ENCODE measurements at regions not wholly inside any gene's neighbourhood (a gene's known extent, or its start where the extent isn't known, plus 50 kb on each side); places are given as distances from the start of the nearest gene placed in this dataset.

DNA sequence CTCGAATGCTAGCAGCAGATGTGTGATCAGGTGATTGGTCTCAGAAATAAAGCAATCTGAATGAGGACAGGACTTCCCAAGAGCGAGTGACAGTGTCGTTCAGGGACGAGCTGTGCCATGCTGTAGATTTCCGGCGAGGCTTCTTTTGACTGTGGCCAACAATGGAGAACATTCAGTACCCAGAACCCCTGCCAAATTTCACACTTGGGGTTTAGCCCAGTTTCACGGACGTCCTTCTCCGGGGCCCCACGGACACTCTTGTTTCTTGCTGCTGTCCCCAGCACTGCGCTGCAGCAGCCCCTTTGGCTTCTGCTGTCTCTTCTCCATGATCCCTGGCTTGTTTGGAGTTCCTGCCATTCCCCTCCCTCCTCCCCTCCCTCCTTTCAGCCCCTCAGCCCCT lies 115.1 kb upstream of the GRAMD1B start:
- no peaks in the 10 kb centered on the region for H3K36me3 ChIP-seq (ENCODE audit: control insufficient read depth in 2 of 3, insufficient read depth in 3 of 3, low read length in 3 of 3)
- intact Hi-C loops (cut with DNase I), result no loop called here
- no peaks in the 10 kb centered on the region for H3K4me1 ChIP-seq (ENCODE audit: control insufficient read depth in 2 of 3, insufficient read depth in 2 of 3, low read depth in 1 of 3, low read length in 3 of 3)
- DNase-seq (no peak), FAIRE-seq (no peak)
- no peak overlapping the region for H3K9ac ChIP-seq (ENCODE audit: low read length in 3 of 3)
- H3K27me3 ChIP-seq (ENCODE audit: control insufficient read depth, insufficient read depth, low read length), result no peaks in the 10 kb centered on the region
- H3K9me3 ChIP-seq (ENCODE audit: control insufficient read depth in 2 of 3, insufficient read depth in 1 of 3, low read length in 3 of 3), result no peaks in the 10 kb centered on the region
- TF ChIP-seq CTCF (IDR thresholded peaks at IDR 0.05; ENCODE audit: borderline replicate concordance, extremely low read depth, insufficient read depth), result no peak
- no peak overlapping the region for H3K27ac ChIP-seq (ENCODE audit: low read depth in 2 of 2, low read length in 2 of 2)
- no peak overlapping the region for H3K4me3 ChIP-seq (ENCODE audit: low read length in 3 of 3)

- intact Hi-C loops (cut with DNase I), result no loop called here
- H3K36me3 ChIP-seq (ENCODE audit: control insufficient read depth in 2 of 3, insufficient read depth in 3 of 3, low read length in 3 of 3), result no peaks in the 10 kb centered on the region
- DNase-seq (no peak), FAIRE-seq (no peak)
- H3K27me3 ChIP-seq (ENCODE audit: control insufficient read depth, insufficient read depth, low read length), result no peaks in the 10 kb centered on the region
- no peak for TF ChIP-seq CTCF (IDR thresholded peaks at IDR 0.05; ENCODE audit: borderline replicate concordance, extremely low read depth, insufficient read depth)
- no peaks in the 10 kb centered on the region for H3K9me3 ChIP-seq (ENCODE audit: control insufficient read depth in 2 of 3, insufficient read depth in 1 of 3, low read length in 3 of 3)
- H3K4me3 ChIP-seq (ENCODE audit: low read length in 3 of 3), result no peak overlapping the region
- H3K27ac ChIP-seq (ENCODE audit: low read depth in 2 of 2, low read length in 2 of 2), result no peak overlapping the region
- H3K4me1 ChIP-seq (ENCODE audit: control insufficient read depth in 2 of 3, insufficient read depth in 2 of 3, low read depth in 1 of 3, low read length in 3 of 3), result no peaks in the 10 kb centered on the region
- no peak overlapping the region for H3K9ac ChIP-seq (ENCODE audit: low read length in 3 of 3)
Measured at GRCh38 chr11:123313262-123313661, 116.8 kb upstream of the GRAMD1B start.

- no peak for DNase-seq
- H3K27me3 ChIP-seq (ENCODE audit: control insufficient read depth, insufficient read depth, low read length), result no peaks in the 10 kb centered on the region
- no peaks in the 10 kb centered on the region for H3K9me3 ChIP-seq (ENCODE audit: control insufficient read depth in 2 of 3, insufficient read depth in 1 of 3, low read length in 3 of 3)
- no peaks in the 10 kb centered on the region for H3K36me3 ChIP-seq (ENCODE audit: control insufficient read depth in 2 of 3, insufficient read depth in 3 of 3, low read length in 3 of 3)
- no peak overlapping the region for H3K27ac ChIP-seq (ENCODE audit: low read depth in 2 of 2, low read length in 2 of 2)
- no peak overlapping the region for H3K4me3 ChIP-seq (ENCODE audit: low read length in 3 of 3)
- intact Hi-C loops (cut with DNase I), result loop anchor here (10.0 kb wide), 1 partner anchor 177 kb away; no protein-coding TSS in a partner anchor
- FAIRE-seq, result no peak
- no peak for TF ChIP-seq CTCF (IDR thresholded peaks at IDR 0.05; ENCODE audit: borderline replicate concordance, extremely low read depth, insufficient read depth)
- no peaks in the 10 kb centered on the region for H3K4me1 ChIP-seq (ENCODE audit: control insufficient read depth in 2 of 3, insufficient read depth in 2 of 3, low read depth in 1 of 3, low read length in 3 of 3)
- H3K9ac ChIP-seq (ENCODE audit: low read length in 3 of 3), result no peak overlapping the region
Measured at GRCh38 chr11:123308077-123308476, 113.0 kb upstream of the CLMP start.

GRCh38 chr11:123307276-123307675 lies 112.2 kb upstream of the CLMP start:
- intact Hi-C loops (cut with DNase I), result loop anchor here (10.0 kb wide), 1 partner anchor 178 kb away; no protein-coding TSS in a partner anchor
- Histone ChIP-seq H3K4me1 (ENCODE audit: control insufficient read depth in 2 of 3, insufficient read depth in 2 of 3, low read depth in 1 of 3, low read length in 3 of 3) (peaks cover 0 to under 1% (median 0%) of the 10 kb centered on the region in 3 donors), H3K36me3 (ENCODE audit: control insufficient read depth in 2 of 3, insufficient read depth in 3 of 3, low read length in 3 of 3) (no peaks in the 10 kb centered on the region), H3K9me3 (ENCODE audit: control insufficient read depth in 2 of 3, insufficient read depth in 1 of 3, low read length in 3 of 3) (no peaks in the 10 kb centered on the region), H3K9ac (ENCODE audit: low read length in 3 of 3) (no peak overlapping the region), H3K4me3 (ENCODE audit: low read length in 3 of 3) (no peak overlapping the region), H3K27me3 (ENCODE audit: control insufficient read depth, insufficient read depth, low read length) (no peaks in the 10 kb centered on the region), H3K27ac (ENCODE audit: low read depth in 2 of 2, low read length in 2 of 2) (no peak overlapping the region)
- no peak for TF ChIP-seq CTCF (IDR thresholded peaks at IDR 0.05; ENCODE audit: borderline replicate concordance, extremely low read depth, insufficient read depth)
- no peak for FAIRE-seq
- no peak for DNase-seq
